B cell (primary cell): ENCODE measurements at regions not wholly inside any gene's neighbourhood (a gene's known extent, or its start where the extent isn't known, plus 50 kb on each side); places are given as distances from the start of the nearest gene placed in this dataset.

Experiments
- ATAC-seq: fragments of 200-7000 bp; cut with Tn5 transposase; one replicate; pipeline ENCODE4 v1.10.0; 2021; ENCODE audit warnings: low read depth, mild to moderate bottlenecking, moderate number of reproducible peaks, moderate library complexity
- CTCF ChIA-PET: fragments of 350-600 bp; sonication (Branson Sonifier 250); formaldehyde crosslinking; loops from one replicate; lab custom pipeline; 2021; ENCODE audit warnings: antibody characterized with exemption, inconsistent platforms; lab: Charles Lee
- POLR2A ChIA-PET: fragments of 350-600 bp; sonication (Branson Sonifier 250); formaldehyde crosslinking; loops from one replicate; lab custom pipeline; 2021; ENCODE audit warnings: antibody characterized with exemption; lab: Charles Lee
- DNase-seq: peaks from one replicate; pipeline ENCODE4 v3.0.0; 2013
- H2AFZ ChIP-seq: 2 replicates; pipeline ENCODE4 v1.6.1; 2012; ENCODE audit warnings: mild to moderate bottlenecking, low read depth, low read length; ENCODE audit not compliant: insufficient read depth, poor library complexity, severe bottlenecking
- H3K27ac ChIP-seq, 2 donors: 1 replicate in 1 of 2; 2 replicates in 1 of 2; pipeline ENCODE4 v1.5.1; 2012 to 2013; ENCODE audit warnings: low read length in 2 of 2, mild to moderate bottlenecking in 2 of 2, moderate library complexity in 1 of 2
- H3K27me3 ChIP-seq, 4 experiments: fragments of 200-600 bp in 1 of 4; sonication (generic) in 1 of 4; replicated peaks in 1 of 4; 1 replicate in 2 of 4; 2 replicates in 2 of 4; pipeline versions ENCODE4 v1.6.1 to v1.7.0; 2013 to 2016; ENCODE audit warnings: low read length in 3 of 4, mild to moderate bottlenecking in 2 of 4, mixed read lengths in 1 of 4, moderate library complexity in 1 of 4; ENCODE audit not compliant: insufficient read depth in 4 of 4, control insufficient read depth in 3 of 4; ENCODE audit errors: control extremely low read depth in 1 of 4
- H3K36me3 ChIP-seq, 2 experiments: replicated peaks in 1 of 2; 1 replicate in 1 of 2; 2 replicates in 1 of 2; pipeline versions ENCODE4 v1.6.1 to v1.7.1; 2013; ENCODE audit warnings: low read length in 1 of 2; ENCODE audit not compliant: insufficient read depth in 2 of 2, control insufficient read depth in 1 of 2; ENCODE audit errors: control extremely low read depth in 1 of 2, extremely low read depth in 1 of 2
- H3K4me1 ChIP-seq, 2 donors: fragments of 200-600 bp in 1 of 2; sonication (generic) in 1 of 2; 1 replicate in 1 of 2; 2 replicates in 1 of 2; pipeline versions ENCODE4 v1.5.1 to v1.6.1; 2013 to 2017; ENCODE audit warnings: low read length in 2 of 2; ENCODE audit not compliant: control insufficient read depth in 2 of 2, insufficient read depth in 2 of 2
- H3K4me2 ChIP-seq: replicated peaks from 2 replicates; pipeline ENCODE3; 2012; ENCODE audit warnings: mild to moderate bottlenecking, low read depth, low read length; ENCODE audit not compliant: poor library complexity, severe bottlenecking
- H3K4me3 ChIP-seq, 5 experiments: fragments of 200-600 bp in 1 of 5; sonication (generic) in 1 of 5; 1 replicate in 3 of 5; 2 replicates in 2 of 5; pipeline versions ENCODE4 v1.5.1 to v1.7.0; 2011 to 2016; ENCODE audit warnings: low read length in 4 of 5, mild to moderate bottlenecking in 4 of 5, low read depth in 2 of 5, control low read depth in 1 of 5, moderate library complexity in 1 of 5; ENCODE audit not compliant: insufficient read depth in 1 of 5; ENCODE audit errors: control extremely low read depth in 1 of 5, extremely low read depth in 1 of 5
- H3K79me2 ChIP-seq: fragments of 200-600 bp; sonication (generic); one replicate; pipeline ENCODE4 v1.6.0; 2016; ENCODE audit warnings: low read length; ENCODE audit not compliant: control insufficient read depth, insufficient read depth
- H3K9ac ChIP-seq: fragments of 200-600 bp; sonication (generic); 2 replicates; pipeline ENCODE4 v1.6.1; 2017; ENCODE audit warnings: mild to moderate bottlenecking, low read length, moderate library complexity
- H3K9me3 ChIP-seq, 3 donors: one replicate each; pipeline versions ENCODE4 v1.6.1 to v1.7.1; 2013; ENCODE audit warnings: low read length in 2 of 3; ENCODE audit not compliant: control insufficient read depth in 2 of 3, insufficient read depth in 1 of 3; ENCODE audit errors: control extremely low read depth in 1 of 3
- H4K20me1 ChIP-seq: 2 replicates; pipeline ENCODE4 v1.6.0; 2012; ENCODE audit warnings: mild to moderate bottlenecking, low read length; ENCODE audit not compliant: insufficient read depth, control insufficient read depth, poor library complexity, severe bottlenecking
- H3K27ac Mint-ChIP-seq: one replicate; pipeline ENCODE4 v1.8.0; 2021; ENCODE audit warnings: mixed read lengths
- H3K27me3 Mint-ChIP-seq: one replicate; pipeline ENCODE4 v1.8.0; 2021; ENCODE audit warnings: mixed read lengths
- H3K4me1 Mint-ChIP-seq: one replicate; pipeline ENCODE4 v1.8.0; 2021; ENCODE audit warnings: mixed read lengths
- H3K4me3 Mint-ChIP-seq: one replicate; pipeline ENCODE4 v1.8.0; 2021; ENCODE audit warnings: mixed read lengths
- H3K9me3 Mint-ChIP-seq: one replicate; pipeline ENCODE4 v1.8.0; 2022; ENCODE audit warnings: mixed read lengths; ENCODE audit not compliant: insufficient read depth
- EZH2 ChIP-seq: IDR thresholded peaks from 2 replicates; pipeline ENCODE4 v1.6.1; 2012; ENCODE audit warnings: borderline replicate concordance, low read depth, mild to moderate bottlenecking, moderate library complexity, low read length; ENCODE audit not compliant: insufficient read depth, poor library complexity, severe bottlenecking
- WGBS: methylation state at CpG from one replicate; pipeline ENCODE4 v1.1.5; 2013; ENCODE audit warnings: missing lambda C conversion rate; ENCODE audit not compliant: insufficient coverage; 5-methylcytosine and 5-hydroxymethylcytosine counted together
- intact Hi-C: fragments of 100-400 bp; cut with micrococcal nuclease; formaldehyde crosslinking; loops from one replicate; pipeline ENCODE4 v1.10.0; 2022
- TF ChIP-seq, protein P1 (sequence below): fragments of 200-600 bp; IDR thresholded peaks from one replicate; pipeline ENCODE4 v1.8.0; 2022; ENCODE audit warnings: antibody characterized with exemption, mild to moderate bottlenecking

DNA sequence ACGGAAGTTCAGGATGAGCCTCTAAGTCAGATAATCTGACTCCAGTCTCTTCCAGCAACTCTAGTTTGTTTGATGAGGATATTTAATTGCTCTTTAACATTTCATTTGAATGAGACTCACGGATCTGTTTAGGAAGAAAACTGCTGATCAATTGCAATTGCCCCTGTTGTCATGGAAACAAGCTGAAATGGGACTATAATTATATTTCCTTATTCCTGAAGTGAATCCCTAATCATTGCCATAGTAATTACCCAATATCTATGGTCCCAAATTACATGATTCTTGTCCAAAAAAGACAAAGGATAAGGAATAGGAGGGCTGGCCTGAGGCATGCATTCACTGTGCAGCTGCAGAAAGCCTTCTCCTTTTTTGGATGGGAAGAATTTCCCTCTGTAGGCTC, 105.3 kb downstream of the AASDH start:
- no peak for ATAC-seq
- TF ChIP-seq, protein P1, sequence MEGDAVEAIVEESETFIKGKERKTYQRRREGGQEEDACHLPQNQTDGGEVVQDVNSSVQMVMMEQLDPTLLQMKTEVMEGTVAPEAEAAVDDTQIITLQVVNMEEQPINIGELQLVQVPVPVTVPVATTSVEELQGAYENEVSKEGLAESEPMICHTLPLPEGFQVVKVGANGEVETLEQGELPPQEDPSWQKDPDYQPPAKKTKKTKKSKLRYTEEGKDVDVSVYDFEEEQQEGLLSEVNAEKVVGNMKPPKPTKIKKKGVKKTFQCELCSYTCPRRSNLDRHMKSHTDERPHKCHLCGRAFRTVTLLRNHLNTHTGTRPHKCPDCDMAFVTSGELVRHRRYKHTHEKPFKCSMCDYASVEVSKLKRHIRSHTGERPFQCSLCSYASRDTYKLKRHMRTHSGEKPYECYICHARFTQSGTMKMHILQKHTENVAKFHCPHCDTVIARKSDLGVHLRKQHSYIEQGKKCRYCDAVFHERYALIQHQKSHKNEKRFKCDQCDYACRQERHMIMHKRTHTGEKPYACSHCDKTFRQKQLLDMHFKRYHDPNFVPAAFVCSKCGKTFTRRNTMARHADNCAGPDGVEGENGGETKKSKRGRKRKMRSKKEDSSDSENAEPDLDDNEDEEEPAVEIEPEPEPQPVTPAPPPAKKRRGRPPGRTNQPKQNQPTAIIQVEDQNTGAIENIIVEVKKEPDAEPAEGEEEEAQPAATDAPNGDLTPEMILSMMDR, result no peak
- no peaks in the 10 kb centered on the region for H3K9me3 Mint-ChIP-seq
- no peak overlapping the region for H3K9ac ChIP-seq
- H4K20me1 ChIP-seq, result no peaks in the 10 kb centered on the region
- H3K4me1 ChIP-seq, result no peaks in the 10 kb centered on the region
- H3K27ac Mint-ChIP-seq, result no peak overlapping the region
- H3K4me1 Mint-ChIP-seq, result no peaks in the 10 kb centered on the region
- ChIA-PET CTCF (no interaction called here), POLR2A (no interaction called here)
- no peak overlapping the region for H3K27ac ChIP-seq
- H3K36me3 ChIP-seq, result no peaks in the 10 kb centered on the region
- H3K4me3 ChIP-seq, result no peak overlapping the region
- WGBS, result no CpG with 5 or more reads among the region's 2 CpGs
- intact Hi-C loops, result no loop called here
- DNase-seq, result no peak
- no peak overlapping the region for H2AFZ ChIP-seq
- H3K4me2 ChIP-seq, result no peak overlapping the region
- H3K9me3 ChIP-seq, result peaks cover 0 to 4% (median 0%) of the 10 kb centered on the region in 3 donors
- H3K27me3 ChIP-seq, result no peaks in the 10 kb centered on the region
- H3K4me3 Mint-ChIP-seq, result no peak overlapping the region
- no peaks in the 10 kb centered on the region for H3K27me3 Mint-ChIP-seq
- no peaks in the 10 kb centered on the region for H3K79me2 ChIP-seq

DNA sequence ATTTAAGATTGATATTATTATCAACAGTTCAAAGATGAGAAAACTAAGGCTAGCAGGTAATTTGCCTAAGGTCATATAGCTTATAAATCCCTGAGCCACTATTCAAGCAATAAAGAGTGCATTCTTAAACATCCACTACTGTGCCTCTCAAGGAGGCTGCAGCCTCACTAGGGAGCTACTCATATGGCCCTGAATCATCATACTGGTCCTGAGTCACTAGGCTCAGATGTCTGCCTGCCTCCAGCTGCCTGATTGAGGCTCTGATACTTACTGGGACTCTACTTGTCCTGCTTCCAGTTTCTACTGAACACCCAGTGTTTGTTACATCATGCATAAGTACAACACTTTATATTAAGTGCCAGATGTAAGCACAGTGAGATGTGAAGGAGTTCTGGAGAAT, 110.7 kb downstream of the AASDH start:
- no peaks in the 10 kb centered on the region for H3K79me2 ChIP-seq
- DNase-seq, result no peak
- CTCF ChIA-PET, result no interaction called here
- no peaks in the 10 kb centered on the region for H4K20me1 ChIP-seq
- TF ChIP-seq, protein P1, result no peak
- no peak for TF ChIP-seq EZH2
- intact Hi-C loops, result no loop called here
- no peak for ATAC-seq
- H3K27ac ChIP-seq, result no peak overlapping the region
- H3K27me3 ChIP-seq, result no peaks in the 10 kb centered on the region
- H3K4me2 ChIP-seq, result no peak overlapping the region
- Mint-ChIP-seq H3K4me1 (no peaks in the 10 kb centered on the region), H3K9me3 (no peaks in the 10 kb centered on the region), H3K27ac (no peak overlapping the region), H3K4me3 (no peak overlapping the region), H3K27me3 (peaks cover 3% of the 10 kb centered on the region)
- H3K36me3 ChIP-seq, result no peaks in the 10 kb centered on the region
- no peaks in the 10 kb centered on the region for H3K4me1 ChIP-seq
- no peak overlapping the region for H3K4me3 ChIP-seq
- no peak overlapping the region for H3K9ac ChIP-seq
- H3K9me3 ChIP-seq, result peaks cover 0 to 2% (median 0%) of the 10 kb centered on the region in 3 donors
- no peak overlapping the region for H2AFZ ChIP-seq
- POLR2A ChIA-PET, result no interaction called here
